Transverse colon (tissue), 4 donors: ENCODE measurements at regions not wholly inside any gene's neighbourhood (a gene's known extent, or its start where the extent isn't known, plus 50 kb on each side); places are given as distances from the start of the nearest gene placed in this dataset.

Experiments
- DNase-seq: peaks from one replicate; pipeline ENCODE4 v3.0.0-alpha.2; 2019
- H3K27ac ChIP-seq, 4 donors: fragments of 200-600 bp; sonication (generic); 2 replicates each; pipeline ENCODE4 v1.5.1; 2016 to 2018; ENCODE audit warnings: inconsistent platforms in 4 of 4
- H3K27me3 ChIP-seq: fragments of 200-600 bp; sonication (generic); 2 replicates; pipeline ENCODE4 v1.5.1; 2017; ENCODE audit warnings: inconsistent platforms
- H3K36me3 ChIP-seq, 4 donors: fragments of 200-600 bp; sonication (generic); 2 replicates each; pipeline ENCODE4 v1.5.1; 2017 to 2019; ENCODE audit warnings: inconsistent platforms in 4 of 4
- H3K4me1 ChIP-seq, 4 donors: fragments of 200-600 bp; sonication (generic); 2 replicates each; pipeline ENCODE4 v1.5.1; 2017 to 2020; ENCODE audit warnings: inconsistent platforms in 4 of 4
- H3K4me3 ChIP-seq, 4 donors: fragments of 200-600 bp; sonication (generic); 1 replicate in 1 of 4; 2 replicates in 3 of 4; pipeline versions ENCODE4 v1.5.1 to v1.6.1; 2017 to 2019; ENCODE audit warnings: inconsistent platforms in 4 of 4
- H3K9me3 ChIP-seq, 2 donors: fragments of 200-600 bp; sonication (generic); 2 replicates each; pipeline ENCODE4 v1.5.1; 2017 to 2019; ENCODE audit warnings: inconsistent platforms in 2 of 2
- CTCF ChIP-seq, 5 experiments: fragments of 200-600 bp in 3 of 5; fragments of 450-650 bp in 2 of 5; sonication (generic) in 3 of 5; IDR thresholded peaks; 1 replicate in 2 of 5; 2 replicates in 3 of 5; pipeline ENCODE4 v1.5.1; 2016 to 2017; ENCODE audit warnings: antibody characterized with exemption in 5 of 5, inconsistent platforms in 3 of 5, mild to moderate bottlenecking in 2 of 5, moderate library complexity in 1 of 5
- EP300 ChIP-seq: sonication (generic); formaldehyde crosslinking; IDR thresholded peaks from one replicate; pipeline ENCODE4 v1.6.1; 2017; ENCODE audit warnings: antibody characterized with exemption, low read depth
- POLR2A ChIP-seq: fragments of 450-650 bp; IDR thresholded peaks from one replicate; pipeline ENCODE4 v1.6.1; 2016; ENCODE audit warnings: antibody characterized with exemption, mild to moderate bottlenecking, moderate library complexity
- POLR2AphosphoS5 ChIP-seq, 3 donors: sonication (generic); formaldehyde crosslinking; IDR thresholded peaks; one replicate each; pipeline ENCODE4 v1.6.1; 2016; ENCODE audit warnings: antibody characterized with exemption in 3 of 3
- WGBS, 2 donors: methylation state at CpG; one replicate each; pipeline ENCODE4 v1.1.5; 2018; ENCODE audit warnings: low coverage in 1 of 2; 5-methylcytosine and 5-hydroxymethylcytosine counted together
- in situ Hi-C, 4 donors: fragments of 200-750 bp; cut with MboI; loops; one replicate each; pipeline versions ENCODE4 v1.15.0 to v1.15.1; 2017; ENCODE audit warnings: low sequenced_read_pairs in 3 of 4, low pct_ligation_motif_present in 1 of 4, low pct_unique_long_range_greater_than_20kb in 1 of 4
- intact Hi-C: fragments of 100-400 bp; cut with DNase I; formaldehyde crosslinking; loops from one replicate; pipeline ENCODE4 v1.15.1; 2023; ENCODE audit warnings: low total_unique reads

DNA sequence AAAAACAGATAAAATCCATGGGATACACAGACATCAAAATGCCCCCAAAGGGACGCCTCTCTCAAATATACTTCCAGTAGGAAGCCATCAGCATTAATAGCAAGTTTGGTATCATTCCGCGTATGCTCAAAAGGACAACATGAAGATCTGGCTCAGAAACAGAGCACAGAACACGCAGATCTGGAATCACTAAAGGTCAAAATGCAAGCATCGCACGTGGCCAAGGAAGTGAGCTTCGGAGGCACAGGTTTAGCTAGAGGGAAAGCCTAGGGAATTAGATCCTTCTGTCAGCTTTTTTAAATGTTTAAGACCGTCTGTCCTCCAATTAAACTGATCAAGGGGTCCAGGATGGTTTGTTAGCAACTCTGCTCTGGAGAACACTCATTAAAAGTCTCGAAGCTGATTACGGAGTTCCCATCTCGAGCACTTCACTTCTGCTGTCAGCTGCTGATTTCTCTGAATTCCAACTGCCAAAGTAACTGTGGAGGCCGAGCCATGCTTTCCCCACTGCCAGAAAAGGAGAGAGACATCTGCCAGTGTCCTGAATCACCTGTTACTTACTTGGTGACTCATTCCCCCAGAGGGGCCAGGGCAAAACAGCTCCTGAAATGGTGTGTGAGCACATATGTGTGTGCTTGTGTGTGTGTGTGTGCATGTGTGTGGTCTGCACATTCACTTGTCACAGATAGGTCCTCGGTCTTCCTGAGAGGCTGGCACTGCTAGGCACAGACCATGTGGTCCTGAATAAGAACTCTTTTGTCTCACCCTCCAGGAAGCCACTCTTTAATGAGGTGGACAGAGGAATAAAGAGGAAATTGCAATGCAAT, 177.7 kb upstream of the PPARGC1A start:
- H3K4me3 ChIP-seq = no peak overlapping the region
- DNase-seq = no peak
- no peaks in the 10 kb centered on the region for H3K36me3 ChIP-seq
- in situ Hi-C loops (no loop called here), intact Hi-C loops (no loop called here)
- TF ChIP-seq POLR2AphosphoS5 (IDR thresholded peaks at IDR 0.05) (no peak), EP300 (no peak), CTCF (IDR thresholded peaks at IDR 0.05) (no peak), POLR2A (no peak)
- H3K4me1 ChIP-seq = no peaks in the 10 kb centered on the region
- 60 to 82% methylated on average over 12 to 13 of the region's 13 CpGs for WGBS, 2 donors
- H3K9me3 ChIP-seq = no peaks in the 10 kb centered on the region
- no peaks in the 10 kb centered on the region for H3K27me3 ChIP-seq
- no peak overlapping the region for H3K27ac ChIP-seq

- WGBS, 2 donors = 77 to 100% methylated on average over 2 to 9 of the region's 9 CpGs
- intact Hi-C loops = no loop called here
Measured at GRCh38 chr4:24065974-24066373, 176.1 kb upstream of the PPARGC1A start.

GRCh38 chr4:24063731-24064130, 173.9 kb upstream of the PPARGC1A start:
- in situ Hi-C loops = no loop called here
- 77% methylated on average over 8 of the region's 8 CpGs; no CpG with 5 or more reads in 1 of the 2 donors for WGBS, 2 donors

More at GRCh38 chr4:24065974-24066373, 176.1 kb upstream of the PPARGC1A start:
- no peaks in the 10 kb centered on the region for H3K27me3 ChIP-seq
- in situ Hi-C loops = no loop called here
- DNase-seq = no peak
- H3K4me3 ChIP-seq = no peak overlapping the region
- H3K4me1 ChIP-seq = no peaks in the 10 kb centered on the region
- no peak for TF ChIP-seq POLR2AphosphoS5 (IDR thresholded peaks at IDR 0.05)
- no peak for TF ChIP-seq EP300
- no peak for TF ChIP-seq CTCF (IDR thresholded peaks at IDR 0.05)
- no peak for TF ChIP-seq POLR2A
- no peaks in the 10 kb centered on the region for H3K9me3 ChIP-seq
- no peaks in the 10 kb centered on the region for H3K36me3 ChIP-seq
- H3K27ac ChIP-seq = no peak overlapping the region

GRCh38 chr4:24060932-24061331, 171.1 kb upstream of the PPARGC1A start:
- in situ Hi-C loops = no loop called here

More at GRCh38 chr4:24063731-24064130, 173.9 kb upstream of the PPARGC1A start:
- Histone ChIP-seq H3K9me3 (no peaks in the 10 kb centered on the region), H3K27ac (no peak overlapping the region), H3K4me1 (no peaks in the 10 kb centered on the region), H3K4me3 (no peak overlapping the region), H3K27me3 (no peaks in the 10 kb centered on the region), H3K36me3 (no peaks in the 10 kb centered on the region)
- no peak for DNase-seq
- TF ChIP-seq EP300 (no peak), POLR2AphosphoS5 (IDR thresholded peaks at IDR 0.05) (no peak)
- intact Hi-C loops = no loop called here

More at GRCh38 chr4:24060932-24061331, 171.1 kb upstream of the PPARGC1A start:
- Histone ChIP-seq H3K27me3 (no peaks in the 10 kb centered on the region), H3K36me3 (no peaks in the 10 kb centered on the region), H3K9me3 (no peaks in the 10 kb centered on the region), H3K4me1 (no peaks in the 10 kb centered on the region), H3K4me3 (no peak overlapping the region), H3K27ac (no peak overlapping the region)
- no peak for DNase-seq
- TF ChIP-seq POLR2AphosphoS5 (IDR thresholded peaks at IDR 0.05) (no peak), POLR2A (no peak), EP300 (no peak), CTCF (IDR thresholded peaks at IDR 0.05) (no peak)
- intact Hi-C loops = no loop called here
- 62% methylated on average over 3 of the region's 3 CpGs; no CpG with 5 or more reads in 1 of the 2 donors for WGBS, 2 donors
